ENCODE measurements at regions not wholly inside any gene's neighbourhood (a gene's known extent, or its start where the extent isn't known, plus 50 kb on each side); places are given as distances from the start of the nearest gene placed in this dataset.

- Histone ChIP-seq H3K23ac (ENCODE audit: low read length in 2 of 2) (no peak overlapping the region), H3K4ac (ENCODE audit: low read depth in 1 of 2, low read length in 2 of 2) (no peak overlapping the region)
Measured at GRCh38 chr3:31249545-31249944, 283.2 kb upstream of the STT3B start.

DNA sequence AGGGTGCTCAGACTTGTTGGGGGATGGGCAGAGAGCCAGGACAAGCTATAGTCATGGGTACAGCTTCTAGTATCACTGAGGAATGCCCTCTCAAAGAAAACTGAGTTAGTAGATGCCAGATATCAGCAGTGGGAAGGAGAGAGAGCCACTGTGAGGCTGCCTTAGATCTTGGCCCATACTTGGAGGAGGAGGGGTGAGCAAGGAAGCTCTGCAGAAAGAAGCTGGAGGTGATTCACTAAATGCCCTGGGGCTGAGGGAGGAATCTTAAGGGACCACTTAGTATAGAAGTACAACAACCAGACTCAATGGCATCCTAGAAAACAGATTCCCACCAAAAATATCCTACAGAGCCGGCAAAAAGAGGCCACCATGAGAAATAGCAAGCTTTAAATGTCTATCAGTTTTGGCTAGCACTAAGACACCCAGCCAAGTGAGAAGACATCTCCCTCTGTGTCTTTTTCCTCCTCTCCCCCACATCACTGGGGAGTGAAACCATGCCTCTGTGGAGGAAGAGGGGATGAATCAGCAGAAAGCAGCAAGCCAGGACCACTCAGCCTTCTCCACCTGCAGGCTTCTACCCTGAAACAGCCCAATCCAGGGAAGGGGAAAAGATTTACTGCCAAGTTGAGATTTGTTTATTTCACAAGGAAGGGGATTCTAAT is 282.5 kb upstream of the STT3B start:
- Histone ChIP-seq H2BK120ac (ENCODE audit: low read depth, low read length) (no peak overlapping the region), H2BK12ac (ENCODE audit: low read length in 2 of 2) (no peak overlapping the region), H3K9ac (ENCODE audit: low read length) (no peak overlapping the region), H3K4me3 (ENCODE audit: insufficient read depth in 1 of 2, low read depth in 1 of 2, low read length in 2 of 2) (no peak overlapping the region), H3K4ac (ENCODE audit: low read depth in 1 of 2, low read length in 2 of 2) (no peak overlapping the region), H3K79me1 (replicated peaks; ENCODE audit: low read length, poor library complexity, severe bottlenecking) (no peaks in the 10 kb centered on the region), H3K18ac (ENCODE audit: low read depth in 1 of 2, low read length in 2 of 2) (no peak overlapping the region), H3K27ac (ENCODE audit: low read length, poor library complexity, severe bottlenecking) (no peak overlapping the region), H3K4me2 (ENCODE audit: low read length, poor library complexity, severe bottlenecking) (no peak overlapping the region), H2AFZ (ENCODE audit: low read depth, low read length) (no peak overlapping the region), H2AK5ac (ENCODE audit: low read length, severe bottlenecking) (no peak overlapping the region), H2BK15ac (ENCODE audit: low read depth, poor library complexity, severe bottlenecking) (no peak overlapping the region), H4K91ac (ENCODE audit: low read length) (no peak overlapping the region), H4K8ac (ENCODE audit: low read length) (no peak overlapping the region), H3K36me3 (ENCODE audit: control insufficient read depth in 1 of 2, insufficient read depth in 2 of 2, low read depth in 1 of 2, low read length in 2 of 2) (no peaks in the 10 kb centered on the region), H3K23ac (ENCODE audit: low read length in 2 of 2) (no peak overlapping the region), H2BK5ac (ENCODE audit: low read depth, low read length, poor library complexity, severe bottlenecking) (no peak overlapping the region), H3K9me3 (ENCODE audit: control insufficient read depth, low read length) (no peaks in the 10 kb centered on the region), H3K14ac (ENCODE audit: low read length in 2 of 2) (no peak overlapping the region), H3K27me3 (ENCODE audit: control insufficient read depth in 1 of 2, insufficient read depth in 1 of 2, low read length in 2 of 2) (peaks cover 0 to 6% of the 10 kb centered on the region in 2 experiments), H3K4me1 (ENCODE audit: control insufficient read depth, insufficient read depth, low read depth, low read length) (peaks cover 2% of the 10 kb centered on the region)
- DNase-seq = no peak
- WGBS = 86% methylated on average over 1 of the region's 1 CpG

More at GRCh38 chr3:31249545-31249944, 283.2 kb upstream of the STT3B start:
- no peak overlapping the region for H4K8ac ChIP-seq (ENCODE audit: low read length)
- no peaks in the 10 kb centered on the region for H3K36me3 ChIP-seq (ENCODE audit: control insufficient read depth in 1 of 2, insufficient read depth in 2 of 2, low read depth in 1 of 2, low read length in 2 of 2)
- H3K18ac ChIP-seq (ENCODE audit: low read depth in 1 of 2, low read length in 2 of 2) = no peak overlapping the region
- no peaks in the 10 kb centered on the region for H3K79me1 ChIP-seq (replicated peaks; ENCODE audit: low read length, poor library complexity, severe bottlenecking)
- DNase-seq = no peak
- no peak overlapping the region for H3K4me2 ChIP-seq (ENCODE audit: low read length, poor library complexity, severe bottlenecking)
- H3K27ac ChIP-seq (ENCODE audit: low read length, poor library complexity, severe bottlenecking) = no peak overlapping the region
- H2AFZ ChIP-seq (ENCODE audit: low read depth, low read length) = no peak overlapping the region
- peaks cover 0 to 6% of the 10 kb centered on the region in 2 experiments for H3K27me3 ChIP-seq (ENCODE audit: control insufficient read depth in 1 of 2, insufficient read depth in 1 of 2, low read length in 2 of 2)
- no peak overlapping the region for H2BK12ac ChIP-seq (ENCODE audit: low read length in 2 of 2)
- H3K9ac ChIP-seq (ENCODE audit: low read length) = no peak overlapping the region
- no peak overlapping the region for H2BK5ac ChIP-seq (ENCODE audit: low read depth, low read length, poor library complexity, severe bottlenecking)
- H2BK120ac ChIP-seq (ENCODE audit: low read depth, low read length) = no peak overlapping the region
- H3K14ac ChIP-seq (ENCODE audit: low read length in 2 of 2) = no peak overlapping the region
- H3K4me1 ChIP-seq (ENCODE audit: control insufficient read depth, insufficient read depth, low read depth, low read length) = peaks cover 2% of the 10 kb centered on the region
- no peaks in the 10 kb centered on the region for H3K9me3 ChIP-seq (ENCODE audit: control insufficient read depth, low read length)
- H2AK5ac ChIP-seq (ENCODE audit: low read length, severe bottlenecking) = no peak overlapping the region
- H2BK15ac ChIP-seq (ENCODE audit: low read depth, poor library complexity, severe bottlenecking) = no peak overlapping the region
- no peak overlapping the region for H3K4me3 ChIP-seq (ENCODE audit: insufficient read depth in 1 of 2, low read depth in 1 of 2, low read length in 2 of 2)
- H4K91ac ChIP-seq (ENCODE audit: low read length) = no peak overlapping the region

DNA sequence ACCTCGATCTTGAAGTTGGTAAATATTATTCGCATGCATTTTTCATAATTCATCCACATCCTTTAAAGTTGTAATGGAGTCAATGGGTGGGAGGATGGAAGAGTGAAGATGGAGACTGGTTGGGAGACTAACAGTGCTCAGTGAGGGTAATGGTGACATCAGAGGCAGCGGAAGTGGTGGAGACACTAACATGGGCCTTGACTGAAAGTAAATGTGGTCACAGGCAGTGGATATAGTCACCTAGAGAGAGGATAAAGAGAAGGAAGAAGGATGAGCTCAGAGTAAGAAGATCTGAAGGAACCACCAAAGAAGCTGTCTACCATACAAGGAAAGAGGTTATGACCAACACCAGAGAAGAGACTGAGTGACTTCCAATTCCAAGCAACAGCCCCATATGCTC is 281.6 kb upstream of the STT3B start:
- no peaks in the 10 kb centered on the region for H3K36me3 ChIP-seq (ENCODE audit: control insufficient read depth in 1 of 2, insufficient read depth in 2 of 2, low read depth in 1 of 2, low read length in 2 of 2)
- peaks cover 2% of the 10 kb centered on the region for H3K4me1 ChIP-seq (ENCODE audit: control insufficient read depth, insufficient read depth, low read depth, low read length)
- H3K27me3 ChIP-seq (ENCODE audit: control insufficient read depth in 1 of 2, insufficient read depth in 1 of 2, low read length in 2 of 2) = peaks cover 0 to 6% of the 10 kb centered on the region in 2 experiments
- no peak overlapping the region for H3K4me3 ChIP-seq (ENCODE audit: insufficient read depth in 1 of 2, low read depth in 1 of 2, low read length in 2 of 2)
- no peak overlapping the region for H2BK120ac ChIP-seq (ENCODE audit: low read depth, low read length)
- H2BK5ac ChIP-seq (ENCODE audit: low read depth, low read length, poor library complexity, severe bottlenecking) = no peak overlapping the region
- H3K23ac ChIP-seq (ENCODE audit: low read length in 2 of 2) = no peak overlapping the region
- no peak overlapping the region for H2AFZ ChIP-seq (ENCODE audit: low read depth, low read length)
- H3K14ac ChIP-seq (ENCODE audit: low read length in 2 of 2) = no peak overlapping the region
- DNase-seq = no peak
- H3K79me1 ChIP-seq (replicated peaks; ENCODE audit: low read length, poor library complexity, severe bottlenecking) = no peaks in the 10 kb centered on the region
- H3K9me3 ChIP-seq (ENCODE audit: control insufficient read depth, low read length) = no peaks in the 10 kb centered on the region
- H3K27ac ChIP-seq (ENCODE audit: low read length, poor library complexity, severe bottlenecking) = no peak overlapping the region
- no peak overlapping the region for H4K8ac ChIP-seq (ENCODE audit: low read length)
- no peak overlapping the region for H4K91ac ChIP-seq (ENCODE audit: low read length)
- H3K4ac ChIP-seq (ENCODE audit: low read depth in 1 of 2, low read length in 2 of 2) = no peak overlapping the region
- no peak overlapping the region for H3K4me2 ChIP-seq (ENCODE audit: low read length, poor library complexity, severe bottlenecking)
- 89% methylated on average over 1 of the region's 3 CpGs for WGBS
- no peak overlapping the region for H2AK5ac ChIP-seq (ENCODE audit: low read length, severe bottlenecking)
- no peak overlapping the region for H2BK12ac ChIP-seq (ENCODE audit: low read length in 2 of 2)
- no peak overlapping the region for H2BK15ac ChIP-seq (ENCODE audit: low read depth, poor library complexity, severe bottlenecking)
- no peak overlapping the region for H3K9ac ChIP-seq (ENCODE audit: low read length)
- no peak overlapping the region for H3K18ac ChIP-seq (ENCODE audit: low read depth in 1 of 2, low read length in 2 of 2)

DNA sequence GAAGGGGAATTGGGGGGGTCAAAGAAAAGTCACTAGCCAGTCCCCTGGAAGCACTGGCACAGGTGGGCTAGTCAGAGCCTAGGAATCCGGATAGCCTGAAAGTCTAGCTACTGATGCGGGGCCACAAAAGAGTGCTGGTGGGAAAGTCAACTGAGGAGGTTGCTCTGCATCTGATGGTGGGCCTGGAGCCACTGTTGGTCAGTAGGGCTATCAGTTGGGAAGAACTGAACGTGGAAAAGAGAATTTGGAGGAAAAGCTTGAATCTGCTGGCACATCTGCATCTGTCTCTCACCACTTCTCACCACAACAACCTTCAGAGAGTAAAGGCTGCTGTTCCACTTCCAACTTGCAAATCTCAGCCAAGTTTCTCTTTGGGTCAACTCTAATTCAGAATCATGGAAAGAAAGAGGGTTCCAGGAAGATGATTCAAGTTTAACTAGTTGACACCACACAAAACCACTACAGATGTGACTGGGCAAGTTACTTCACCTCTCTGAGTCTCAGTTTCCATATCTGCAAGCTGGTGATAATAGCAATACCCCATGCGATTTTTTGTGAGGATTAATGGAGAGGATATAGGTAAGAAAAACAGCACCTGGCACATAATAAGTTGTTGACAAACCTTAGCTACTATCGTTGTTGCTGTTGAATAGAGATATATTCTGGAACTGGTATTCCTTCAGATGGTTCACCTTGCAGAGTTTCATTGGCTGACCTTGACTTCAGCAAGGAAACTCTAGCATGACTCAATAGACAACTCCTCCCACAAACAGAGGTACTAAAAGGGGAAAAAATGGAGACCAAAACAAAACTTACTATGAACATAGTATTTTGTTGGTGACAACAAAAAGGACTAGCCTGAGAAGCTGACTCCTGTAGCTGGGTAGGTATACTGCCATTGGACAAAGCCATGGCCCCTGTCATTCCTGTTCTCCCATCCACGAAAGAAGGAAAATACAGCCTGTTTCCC is 280.2 kb upstream of the STT3B start:
- Histone ChIP-seq H3K27me3 (ENCODE audit: control insufficient read depth in 1 of 2, insufficient read depth in 1 of 2, low read length in 2 of 2) (peaks cover 0 to 6% of the 10 kb centered on the region in 2 experiments), H3K23ac (ENCODE audit: low read length in 2 of 2) (no peak overlapping the region), H4K8ac (ENCODE audit: low read length) (no peak overlapping the region), H2BK15ac (ENCODE audit: low read depth, poor library complexity, severe bottlenecking) (no peak overlapping the region), H3K36me3 (ENCODE audit: control insufficient read depth in 1 of 2, insufficient read depth in 2 of 2, low read depth in 1 of 2, low read length in 2 of 2) (no peaks in the 10 kb centered on the region), H3K27ac (ENCODE audit: low read length, poor library complexity, severe bottlenecking) (no peak overlapping the region), H2AFZ (ENCODE audit: low read depth, low read length) (no peak overlapping the region), H3K9ac (ENCODE audit: low read length) (no peak overlapping the region), H3K4me2 (ENCODE audit: low read length, poor library complexity, severe bottlenecking) (no peak overlapping the region), H2BK120ac (ENCODE audit: low read depth, low read length) (no peak overlapping the region), H3K4ac (ENCODE audit: low read depth in 1 of 2, low read length in 2 of 2) (no peak overlapping the region), H2AK5ac (ENCODE audit: low read length, severe bottlenecking) (no peak overlapping the region), H3K14ac (ENCODE audit: low read length in 2 of 2) (no peak overlapping the region), H3K4me3 (ENCODE audit: insufficient read depth in 1 of 2, low read depth in 1 of 2, low read length in 2 of 2) (no peak overlapping the region), H3K18ac (ENCODE audit: low read depth in 1 of 2, low read length in 2 of 2) (no peak overlapping the region), H3K79me1 (replicated peaks; ENCODE audit: low read length, poor library complexity, severe bottlenecking) (no peaks in the 10 kb centered on the region), H2BK5ac (ENCODE audit: low read depth, low read length, poor library complexity, severe bottlenecking) (no peak overlapping the region), H4K91ac (ENCODE audit: low read length) (no peak overlapping the region), H3K9me3 (ENCODE audit: control insufficient read depth, low read length) (no peaks in the 10 kb centered on the region), H3K4me1 (ENCODE audit: control insufficient read depth, insufficient read depth, low read depth, low read length) (peaks cover 2% of the 10 kb centered on the region), H2BK12ac (ENCODE audit: low read length in 2 of 2) (no peak overlapping the region)
- 95% methylated on average over 3 of the region's 6 CpGs for WGBS
- no peak for DNase-seq
